ENCODE measurements at regions not wholly inside any gene's neighbourhood (a gene's known extent, or its start where the extent isn't known, plus 50 kb on each side); places are given as distances from the start of the nearest gene placed in this dataset.

- Histone ChIP-seq H2AFZ (ENCODE audit: low read depth, low read length) (no peak overlapping the region), H3K27me3 (ENCODE audit: low read depth, low read length) (no peaks in the 10 kb centered on the region), H3K9me3 (ENCODE audit: insufficient read depth, low read length) (no peaks in the 10 kb centered on the region), H3K27ac (ENCODE audit: low read length) (no peak overlapping the region), H3K4me3 (ENCODE audit: low read length) (no peak overlapping the region), H3K36me3 (replicated peaks; ENCODE audit: low read depth, low read length) (no peaks in the 10 kb centered on the region), H3K9ac (ENCODE audit: low read length) (no peak overlapping the region), H4K20me1 (ENCODE audit: insufficient read depth, low read length) (no peaks in the 10 kb centered on the region), H3K4me2 (ENCODE audit: low read length) (no peak overlapping the region), H3K79me2 (ENCODE audit: low read length) (no peaks in the 10 kb centered on the region), H3K4me1 (ENCODE audit: low read length) (peaks cover 17% of the 10 kb centered on the region)
- no peak for TF ChIP-seq EZH2phosphoT487 (IDR thresholded peaks at IDR 0.05; ENCODE audit: low read depth)
- TF ChIP-seq, protein P1, sequence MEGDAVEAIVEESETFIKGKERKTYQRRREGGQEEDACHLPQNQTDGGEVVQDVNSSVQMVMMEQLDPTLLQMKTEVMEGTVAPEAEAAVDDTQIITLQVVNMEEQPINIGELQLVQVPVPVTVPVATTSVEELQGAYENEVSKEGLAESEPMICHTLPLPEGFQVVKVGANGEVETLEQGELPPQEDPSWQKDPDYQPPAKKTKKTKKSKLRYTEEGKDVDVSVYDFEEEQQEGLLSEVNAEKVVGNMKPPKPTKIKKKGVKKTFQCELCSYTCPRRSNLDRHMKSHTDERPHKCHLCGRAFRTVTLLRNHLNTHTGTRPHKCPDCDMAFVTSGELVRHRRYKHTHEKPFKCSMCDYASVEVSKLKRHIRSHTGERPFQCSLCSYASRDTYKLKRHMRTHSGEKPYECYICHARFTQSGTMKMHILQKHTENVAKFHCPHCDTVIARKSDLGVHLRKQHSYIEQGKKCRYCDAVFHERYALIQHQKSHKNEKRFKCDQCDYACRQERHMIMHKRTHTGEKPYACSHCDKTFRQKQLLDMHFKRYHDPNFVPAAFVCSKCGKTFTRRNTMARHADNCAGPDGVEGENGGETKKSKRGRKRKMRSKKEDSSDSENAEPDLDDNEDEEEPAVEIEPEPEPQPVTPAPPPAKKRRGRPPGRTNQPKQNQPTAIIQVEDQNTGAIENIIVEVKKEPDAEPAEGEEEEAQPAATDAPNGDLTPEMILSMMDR (IDR thresholded peaks at IDR 0.05; ENCODE audit: low read depth, low read length): no peak
Observed at GRCh38 chr6:22884456-22884855, 315.1 kb downstream of the HDGFL1 start.

- Histone ChIP-seq H3K27me3 (ENCODE audit: low read depth, low read length) (no peaks in the 10 kb centered on the region), H3K9me3 (ENCODE audit: insufficient read depth, low read length) (no peaks in the 10 kb centered on the region), H3K9ac (ENCODE audit: low read length) (no peak overlapping the region), H3K36me3 (replicated peaks; ENCODE audit: low read depth, low read length) (no peaks in the 10 kb centered on the region), H3K4me1 (ENCODE audit: low read length) (peaks cover 18% of the 10 kb centered on the region), H3K4me2 (ENCODE audit: low read length) (peak overlapping the region; percentile 45), H3K4me3 (ENCODE audit: low read length) (no peak overlapping the region), H3K79me2 (ENCODE audit: low read length) (no peaks in the 10 kb centered on the region), H4K20me1 (ENCODE audit: insufficient read depth, low read length) (no peaks in the 10 kb centered on the region), H3K27ac (ENCODE audit: low read length) (no peak overlapping the region; the same call in 1 of the 2 replicates), H2AFZ (ENCODE audit: low read depth, low read length) (no peak overlapping the region)
- no peak for TF ChIP-seq EZH2phosphoT487 (IDR thresholded peaks at IDR 0.05; ENCODE audit: low read depth)
- TF ChIP-seq, protein P1 (IDR thresholded peaks at IDR 0.05; ENCODE audit: low read depth, low read length): no peak
Observed at GRCh38 chr6:22886650-22887581, 317.6 kb downstream of the HDGFL1 start.

GRCh38 chr6:22888163-22888752 is 318.9 kb downstream of the HDGFL1 start:
- TF ChIP-seq EZH2phosphoT487 (IDR thresholded peaks at IDR 0.05; ENCODE audit: low read depth): no peak
- no peaks in the 10 kb centered on the region for H3K27me3 ChIP-seq (ENCODE audit: low read depth, low read length)
- H3K79me2 ChIP-seq (ENCODE audit: low read length): no peaks in the 10 kb centered on the region
- H3K9ac ChIP-seq (ENCODE audit: low read length): no peak overlapping the region
- no peaks in the 10 kb centered on the region for H3K36me3 ChIP-seq (replicated peaks; ENCODE audit: low read depth, low read length)
- no peak overlapping the region for H2AFZ ChIP-seq (ENCODE audit: low read depth, low read length)
- H3K4me3 ChIP-seq (ENCODE audit: low read length): no peak overlapping the region
- H3K4me1 ChIP-seq (ENCODE audit: low read length): peaks cover 27% of the 10 kb centered on the region
- H4K20me1 ChIP-seq (ENCODE audit: insufficient read depth, low read length): no peaks in the 10 kb centered on the region
- no peaks in the 10 kb centered on the region for H3K9me3 ChIP-seq (ENCODE audit: insufficient read depth, low read length)
- H3K4me2 ChIP-seq (ENCODE audit: low read length): no peak overlapping the region
- H3K27ac ChIP-seq (ENCODE audit: low read length): no peak overlapping the region

GRCh38 chr6:22891934-22892333 is 322.6 kb downstream of the HDGFL1 start:
- no peaks in the 10 kb centered on the region for H3K79me2 ChIP-seq (ENCODE audit: low read length)
- H3K9ac ChIP-seq (ENCODE audit: low read length): no peak overlapping the region
- H3K4me2 ChIP-seq (ENCODE audit: low read length): no peak overlapping the region
- no peaks in the 10 kb centered on the region for H3K27me3 ChIP-seq (ENCODE audit: low read depth, low read length)
- no peaks in the 10 kb centered on the region for H3K9me3 ChIP-seq (ENCODE audit: insufficient read depth, low read length)
- TF ChIP-seq, protein P1 (IDR thresholded peaks at IDR 0.05; ENCODE audit: low read depth, low read length): no peak
- TF ChIP-seq EZH2phosphoT487 (IDR thresholded peaks at IDR 0.05; ENCODE audit: low read depth): no peak
- H3K27ac ChIP-seq (ENCODE audit: low read length): no peak overlapping the region
- H3K36me3 ChIP-seq (replicated peaks; ENCODE audit: low read depth, low read length): no peaks in the 10 kb centered on the region
- no peak overlapping the region for H2AFZ ChIP-seq (ENCODE audit: low read depth, low read length)
- H4K20me1 ChIP-seq (ENCODE audit: insufficient read depth, low read length): no peaks in the 10 kb centered on the region
- H3K4me1 ChIP-seq (ENCODE audit: low read length): peaks cover 23% of the 10 kb centered on the region
- H3K4me3 ChIP-seq (ENCODE audit: low read length): no peak overlapping the region

Measured in OCI-LY3 (cell line).